ENCODE measurements at regions not wholly inside any gene's neighbourhood (a gene's known extent, or its start where the extent isn't known, plus 50 kb on each side); places are given as distances from the start of the nearest gene placed in this dataset.

- H3K36me3 ChIP-seq (replicated peaks; ENCODE audit: insufficient read depth, low read depth) = no peaks in the 10 kb centered on the region
- H4K20me1 ChIP-seq (ENCODE audit: insufficient read depth, poor library complexity, severe bottlenecking) = no peaks in the 10 kb centered on the region
- no peaks in the 10 kb centered on the region for H3K27me3 ChIP-seq
- H3K27ac ChIP-seq = no peak overlapping the region
- no peak overlapping the region for H2AFZ ChIP-seq
- no peaks in the 10 kb centered on the region for H3K9me3 ChIP-seq (ENCODE audit: low read depth)
- no peak for DNase-seq (ENCODE audit: low spot score)
- no peaks in the 10 kb centered on the region for H3K9me2 ChIP-seq (replicated peaks; ENCODE audit: insufficient read depth)
- TF ChIP-seq CTCF (IDR thresholded peaks at IDR 0.05; ENCODE audit: poor library complexity) (no peak), EZH2phosphoT487 (IDR thresholded peaks at IDR 0.05; ENCODE audit: low read depth, severe bottlenecking, unreplicated experiment) (no peak), EZH2 (IDR thresholded peaks at IDR 0.05; ENCODE audit: borderline replicate concordance) (no peak)
- no peaks in the 10 kb centered on the region for H3K79me2 ChIP-seq
- no peaks in the 10 kb centered on the region for H3K4me1 ChIP-seq (ENCODE audit: insufficient read depth)
- no peak overlapping the region for H3K4me2 ChIP-seq
- no peak overlapping the region for H3K4me3 ChIP-seq
Observed at GRCh38 chr13:81409284-81409683, 1068.4 kb upstream of the SPRY2 start.

- H3K27me3 ChIP-seq = no peaks in the 10 kb centered on the region
- DNase-seq (ENCODE audit: low spot score) = no peak
- H3K4me2 ChIP-seq = no peak overlapping the region
- H3K9me3 ChIP-seq (ENCODE audit: low read depth) = no peaks in the 10 kb centered on the region
- no peak overlapping the region for H2AFZ ChIP-seq
- WGBS (ENCODE audit: low lambda C conversion rate, missing lambda C conversion rate) = 86% methylated on average over 2 of the region's 2 CpGs
- H4K20me1 ChIP-seq (ENCODE audit: insufficient read depth, poor library complexity, severe bottlenecking) = no peaks in the 10 kb centered on the region
- H3K4me1 ChIP-seq (ENCODE audit: insufficient read depth) = no peaks in the 10 kb centered on the region
- H3K27ac ChIP-seq = no peak overlapping the region
- no peaks in the 10 kb centered on the region for H3K36me3 ChIP-seq (replicated peaks; ENCODE audit: insufficient read depth, low read depth)
- H3K4me3 ChIP-seq = no peak overlapping the region
- H3K79me2 ChIP-seq = no peaks in the 10 kb centered on the region
- no peak for TF ChIP-seq CTCF (IDR thresholded peaks at IDR 0.05; ENCODE audit: poor library complexity)
- TF ChIP-seq EZH2 (IDR thresholded peaks at IDR 0.05; ENCODE audit: borderline replicate concordance) = no peak
- no peaks in the 10 kb centered on the region for H3K9me2 ChIP-seq (replicated peaks; ENCODE audit: insufficient read depth)
Observed at GRCh38 chr13:81408647-81409046, 1067.7 kb upstream of the SPRY2 start.

GRCh38 chr13:81406639-81407292, 1065.8 kb upstream of the SPRY2 start:
- no peak for DNase-seq (ENCODE audit: low spot score)
- Histone ChIP-seq H3K4me2 (no peak overlapping the region), H3K9me2 (replicated peaks; ENCODE audit: insufficient read depth) (no peaks in the 10 kb centered on the region), H3K9me3 (ENCODE audit: low read depth) (no peaks in the 10 kb centered on the region), H3K27me3 (no peaks in the 10 kb centered on the region), H3K4me3 (no peak overlapping the region), H3K36me3 (replicated peaks; ENCODE audit: insufficient read depth, low read depth) (no peaks in the 10 kb centered on the region), H3K27ac (no peak overlapping the region), H2AFZ (no peak overlapping the region), H3K4me1 (ENCODE audit: insufficient read depth) (no peaks in the 10 kb centered on the region), H3K79me2 (no peaks in the 10 kb centered on the region), H4K20me1 (ENCODE audit: insufficient read depth, poor library complexity, severe bottlenecking) (no peaks in the 10 kb centered on the region)
- TF ChIP-seq CTCF (IDR thresholded peaks at IDR 0.05; ENCODE audit: poor library complexity) (no peak), EZH2phosphoT487 (IDR thresholded peaks at IDR 0.05; ENCODE audit: low read depth, severe bottlenecking, unreplicated experiment) (no peak), EZH2 (IDR thresholded peaks at IDR 0.05; ENCODE audit: borderline replicate concordance) (no peak)
- 82% methylated on average over 4 of the region's 4 CpGs for WGBS (ENCODE audit: low lambda C conversion rate, missing lambda C conversion rate)

GRCh38 chr13:81406022-81406421, 1065.1 kb upstream of the SPRY2 start:
- no peaks in the 10 kb centered on the region for H3K9me3 ChIP-seq (ENCODE audit: low read depth)
- no peaks in the 10 kb centered on the region for H4K20me1 ChIP-seq (ENCODE audit: insufficient read depth, poor library complexity, severe bottlenecking)
- H3K79me2 ChIP-seq = no peaks in the 10 kb centered on the region
- no peak overlapping the region for H3K4me2 ChIP-seq
- no peaks in the 10 kb centered on the region for H3K9me2 ChIP-seq (replicated peaks; ENCODE audit: insufficient read depth)
- no peaks in the 10 kb centered on the region for H3K27me3 ChIP-seq
- no peak overlapping the region for H2AFZ ChIP-seq
- no peak for TF ChIP-seq EZH2phosphoT487 (IDR thresholded peaks at IDR 0.05; ENCODE audit: low read depth, severe bottlenecking, unreplicated experiment)
- 80% methylated on average over 3 of the region's 3 CpGs for WGBS (ENCODE audit: low lambda C conversion rate, missing lambda C conversion rate)
- H3K4me3 ChIP-seq = no peak overlapping the region
- H3K36me3 ChIP-seq (replicated peaks; ENCODE audit: insufficient read depth, low read depth) = no peaks in the 10 kb centered on the region
- no peak overlapping the region for H3K27ac ChIP-seq
- H3K4me1 ChIP-seq (ENCODE audit: insufficient read depth) = no peaks in the 10 kb centered on the region
- no peak for DNase-seq (ENCODE audit: low spot score)

All from hepatocyte (in vitro differentiated cells).